Fibroblast of villous mesenchyme (primary cell): ENCODE measurements at regions not wholly inside any gene's neighbourhood (a gene's known extent, or its start where the extent isn't known, plus 50 kb on each side); places are given as distances from the start of the nearest gene placed in this dataset.
A peak's percentile ranks its signal among the peaks of the same experiment; 100 is the strongest.

ENCODE experiments used
- DNase-seq: peaks from one replicate; pipeline ENCODE4 v3.0.0-alpha.2; 2010; ENCODE audit warnings: low read depth
- H3K4me3 ChIP-seq: 2 replicates; pipeline ENCODE4 v1.5.1; 2011; ENCODE audit warnings: low read depth, mild to moderate bottlenecking, low read length
- CTCF ChIP-seq: IDR thresholded peaks from 2 replicates; pipeline ENCODE4 v1.5.1; 2012; ENCODE audit warnings: low read depth, mild to moderate bottlenecking, low read length; ENCODE audit not compliant: insufficient read depth

DNA sequence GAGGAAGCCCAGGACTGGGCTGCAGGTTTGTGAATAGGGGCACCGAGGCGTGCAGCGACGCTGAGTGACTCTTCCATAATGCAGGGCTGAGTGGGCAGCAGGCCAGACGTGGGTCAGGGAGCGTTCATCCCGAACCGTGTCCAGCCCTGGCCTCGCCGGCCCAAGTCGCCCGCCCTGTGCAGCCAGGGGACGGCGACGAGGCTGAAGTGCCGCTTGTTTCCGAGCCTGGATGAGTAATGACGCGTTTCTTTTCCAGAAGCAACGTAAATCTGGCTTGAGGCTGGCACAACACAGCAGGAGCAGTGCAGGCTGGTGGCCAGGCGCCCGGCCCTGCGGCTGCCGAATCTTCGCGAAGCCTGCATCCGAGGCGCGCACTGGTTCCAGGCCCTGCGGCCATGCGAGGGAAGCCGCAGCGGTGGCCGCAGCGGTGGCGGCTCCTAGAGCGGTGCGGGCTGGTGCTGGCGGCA is 74.0 kb upstream of the SEC61G start:
- DNase-seq: no peak
- TF ChIP-seq CTCF: no peak
- no peak overlapping the region for H3K4me3 ChIP-seq

DNA sequence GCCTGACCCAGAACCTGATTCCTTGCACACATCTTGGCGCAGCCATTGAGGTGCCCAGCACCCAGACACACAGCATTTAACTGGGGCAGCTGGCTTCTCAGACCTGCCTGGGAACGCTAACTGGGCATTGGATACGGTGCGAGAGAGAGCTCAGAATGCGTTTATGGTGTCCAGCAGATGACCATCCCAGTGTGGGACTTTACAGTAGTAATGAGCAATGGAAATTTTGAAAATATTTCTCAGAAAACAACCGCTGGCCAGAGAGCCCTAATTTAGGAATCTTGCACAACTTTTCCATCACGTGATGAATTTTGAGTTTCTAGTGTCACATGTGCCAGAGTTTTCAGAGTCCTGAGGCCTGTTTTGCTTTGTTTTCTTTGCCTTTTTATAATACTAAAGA is 78.2 kb upstream of the SEC61G start:
- H3K4me3 ChIP-seq: no peak overlapping the region
- no peak for TF ChIP-seq CTCF
- peak; percentile 51 for DNase-seq

DNA sequence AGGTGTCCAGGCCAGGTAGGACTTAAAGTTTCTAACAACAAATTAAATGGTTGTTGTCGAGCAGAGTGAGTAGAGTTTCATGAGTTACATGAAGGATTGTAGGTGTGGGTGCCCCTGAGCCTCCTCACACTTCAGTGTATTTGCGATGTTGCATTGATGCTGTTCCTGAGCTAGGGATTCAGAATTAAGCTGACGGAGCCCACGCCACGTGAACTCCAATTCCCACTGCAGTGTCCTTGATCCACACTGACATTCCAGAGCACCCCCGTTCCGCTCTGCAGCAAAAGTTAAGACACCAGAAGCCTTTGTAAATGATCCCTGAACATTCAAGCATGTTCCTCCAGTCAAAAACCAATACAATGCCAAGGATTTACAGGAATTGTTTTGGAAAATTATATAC is 78.8 kb upstream of the SEC61G start:
- H3K4me3 ChIP-seq: no peak overlapping the region
- no peak for DNase-seq
- TF ChIP-seq CTCF: no peak

DNA sequence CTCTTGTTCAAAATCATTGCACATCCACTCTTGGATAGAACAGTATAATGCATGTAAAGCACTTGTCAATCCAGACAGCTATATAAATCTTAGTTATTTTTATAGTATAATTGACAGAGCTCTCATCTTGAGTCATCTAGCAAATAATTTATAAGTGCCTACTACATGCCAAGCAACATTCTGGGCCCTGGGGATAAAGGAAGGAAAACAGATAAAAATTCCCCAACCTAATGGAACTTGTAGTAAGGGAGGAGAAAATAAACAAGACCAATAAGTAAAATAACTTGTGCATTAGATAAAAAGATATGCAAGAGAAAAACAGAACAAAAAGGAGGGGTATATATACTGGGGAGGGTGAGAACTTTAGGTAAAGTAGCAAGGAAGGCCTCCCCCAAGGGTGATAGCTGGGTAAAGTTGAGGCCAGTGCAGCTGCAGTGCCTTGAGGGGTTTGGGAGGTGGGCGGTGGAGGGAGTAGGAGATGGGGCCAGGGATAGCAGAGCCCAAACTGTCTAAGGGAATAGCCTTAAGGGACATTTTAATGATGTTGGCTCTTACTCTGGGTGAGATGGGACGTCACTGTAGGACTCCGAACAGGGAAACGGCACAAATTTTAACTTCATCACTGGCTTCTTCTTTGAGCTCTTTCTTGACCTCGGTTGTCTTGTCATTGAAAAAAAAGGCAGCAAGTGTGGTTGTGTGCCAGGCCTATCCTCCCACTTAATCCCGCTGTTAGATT is 79.3 kb upstream of the SEC61G start:
- TF ChIP-seq CTCF: no peak
- no peak overlapping the region for H3K4me3 ChIP-seq
- DNase-seq: peak; percentile 58

GRCh38 chr7:54839575-54840213 is 80.7 kb upstream of the SEC61G start:
- peak; percentile 69 for TF ChIP-seq CTCF
- H3K4me3 ChIP-seq: no peak overlapping the region
- peak; percentile 37 for DNase-seq

DNA sequence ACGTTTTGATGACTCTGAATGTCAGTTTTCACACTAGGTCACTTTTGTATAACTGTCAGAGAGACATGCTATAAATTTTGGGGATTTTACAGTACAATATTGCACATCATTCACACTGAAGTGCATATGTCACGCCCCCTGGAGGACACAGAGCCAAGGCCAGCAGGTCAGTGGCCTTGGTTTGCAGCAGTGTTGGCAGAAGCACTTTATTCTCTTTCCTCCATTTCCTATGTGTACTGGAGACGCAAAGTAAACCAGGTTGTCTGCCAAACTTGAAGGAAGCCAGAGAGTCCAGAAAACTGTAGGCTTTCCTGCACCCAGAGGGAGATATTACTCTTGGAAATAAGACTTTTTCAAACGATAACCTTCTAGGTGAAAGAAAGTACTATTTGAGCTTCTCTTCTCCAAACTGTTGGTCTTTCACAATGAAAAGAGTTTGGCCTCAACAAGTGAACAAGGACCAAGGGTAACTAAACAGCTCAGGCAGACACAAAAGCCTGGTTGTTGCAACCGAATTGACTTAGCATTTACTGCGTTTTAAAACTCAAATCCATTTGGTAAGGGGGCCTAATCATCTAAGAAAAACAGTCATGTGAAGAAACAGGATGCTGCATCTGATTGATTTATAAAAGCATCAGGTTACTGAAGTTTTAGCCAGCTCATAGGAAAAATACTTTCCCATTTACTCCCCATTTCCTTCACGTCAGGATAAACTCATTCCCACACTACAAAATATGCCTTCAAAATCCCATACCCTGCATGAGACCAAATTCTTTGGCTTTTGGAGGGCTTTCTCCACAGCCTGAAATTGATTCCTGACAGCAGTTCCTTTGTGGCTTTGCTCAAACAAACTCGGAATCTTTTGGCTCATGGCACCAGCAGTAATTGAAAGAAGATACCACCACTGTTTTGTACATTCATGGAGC is 83.0 kb upstream of the SEC61G start:
- no peak overlapping the region for H3K4me3 ChIP-seq
- TF ChIP-seq CTCF: peak; percentile 49
- DNase-seq: peak; percentile 52
